Neural cell (in vitro differentiated cells): ENCODE measurements at regions not wholly inside any gene's neighbourhood (a gene's known extent, or its start where the extent isn't known, plus 50 kb on each side); places are given as distances from the start of the nearest gene placed in this dataset.

Experiments used
- H2AFZ ChIP-seq: fragments of 200-600, 300-800 bp; sonication (generic), shearing (Covaris generic); 2 replicates; pipeline ENCODE4 v1.6.0; 2014; ENCODE audit warnings: low read depth, mild to moderate bottlenecking, antibody characterized with exemption, low read length, moderate library complexity
- H3F3A ChIP-seq: fragments of 200-600 bp; shearing (Covaris generic); 2 replicates; pipeline ENCODE4 v1.6.1; 2016; ENCODE audit warnings: mild to moderate bottlenecking, moderate library complexity, mixed read lengths, antibody characterized with exemption, low read length; ENCODE audit not compliant: insufficient read depth, poor library complexity, severe bottlenecking
- H3K27ac ChIP-seq: fragments of 200-600, 300-800 bp; sonication (generic), shearing (Covaris generic); 2 replicates; pipeline ENCODE4 v1.5.1; 2014; ENCODE audit warnings: mild to moderate bottlenecking, low read length, moderate library complexity
- H3K27me3 ChIP-seq: fragments of 300-800, 200-600 bp; sonication (generic), shearing (Covaris generic); 2 replicates; pipeline ENCODE4 v1.6.0; 2014; ENCODE audit warnings: mild to moderate bottlenecking, low read depth, low read length, moderate library complexity; ENCODE audit not compliant: insufficient read depth
- H3K36me3 ChIP-seq: fragments of 300-800, 200-600 bp; sonication (generic), shearing (Covaris generic); 2 replicates; pipeline ENCODE4 v1.5.1; 2014; ENCODE audit warnings: mild to moderate bottlenecking, antibody characterized with exemption, low read length, moderate library complexity; ENCODE audit not compliant: insufficient read depth
- H3K4me2 ChIP-seq: fragments of 300-800, 200-600 bp; sonication (generic), shearing (Covaris generic); 2 replicates; pipeline ENCODE4 v1.6.0; 2014; ENCODE audit warnings: mild to moderate bottlenecking, low read length
- H3K4me3 ChIP-seq: fragments of 300-800, 200-600 bp; sonication (generic), shearing (Covaris generic); 2 replicates; pipeline ENCODE4 v1.5.1; 2014; ENCODE audit warnings: mild to moderate bottlenecking, low read length, moderate library complexity
- H3K79me2 ChIP-seq: fragments of 200-600 bp; shearing (Covaris generic); replicated peaks from 2 replicates; pipeline ENCODE4 v1.6.0; 2014; ENCODE audit warnings: mild to moderate bottlenecking, low read length, moderate library complexity; ENCODE audit not compliant: insufficient read depth
- H3K9ac ChIP-seq: fragments of 300-800, 200-600 bp; sonication (generic), shearing (Covaris generic); 2 replicates; pipeline ENCODE4 v1.6.1; 2016; ENCODE audit warnings: mild to moderate bottlenecking, low read length, mixed read lengths
- H3K9me2 ChIP-seq: fragments of 200-600 bp; shearing (Covaris generic); 2 replicates; pipeline ENCODE4 v1.6.1; 2016; ENCODE audit warnings: mild to moderate bottlenecking, low read length, mixed read lengths; ENCODE audit not compliant: insufficient read depth
- H3K9me3 ChIP-seq: fragments of 200-600, 300-800 bp; sonication (generic), shearing (Covaris generic); 2 replicates; pipeline ENCODE4 v1.6.1; 2016; ENCODE audit warnings: mild to moderate bottlenecking, mixed run types, low read length, moderate library complexity, mixed read lengths
- H4K20me1 ChIP-seq: fragments of 200-600 bp; shearing (Covaris generic); 2 replicates; pipeline ENCODE4 v1.6.1; 2016; ENCODE audit warnings: mild to moderate bottlenecking, mixed run types; ENCODE audit not compliant: insufficient read depth
- CTCF ChIP-seq: fragments of 450-650 bp; IDR thresholded peaks from 2 replicates; pipeline ENCODE4 v1.5.1; 2014; ENCODE audit warnings: antibody characterized with exemption, mild to moderate bottlenecking, moderate library complexity; ENCODE audit not compliant: poor library complexity, severe bottlenecking
- EP300 ChIP-seq: fragments of 450-650 bp; conservative IDR thresholded peaks from 2 replicates; pipeline ENCODE4 v1.6.1; 2014; ENCODE audit warnings: antibody characterized with exemption, mild to moderate bottlenecking, moderate library complexity; ENCODE audit not compliant: poor library complexity, severe bottlenecking
- EZH2 ChIP-seq: fragments of 200-600, 300-800 bp; shearing (Covaris generic), sonication (generic); IDR thresholded peaks from 2 replicates; pipeline ENCODE4 v1.6.1; 2014; ENCODE audit warnings: antibody characterized with exemption, low read length, borderline replicate concordance, mild to moderate bottlenecking; ENCODE audit not compliant: insufficient read depth, poor library complexity, severe bottlenecking
- MXI1 ChIP-seq: fragments of 450-650 bp; conservative IDR thresholded peaks from 2 replicates; pipeline ENCODE4 v1.6.1; 2014; ENCODE audit warnings: antibody characterized with exemption, mild to moderate bottlenecking; ENCODE audit not compliant: poor library complexity, severe bottlenecking
- POLR2AphosphoS5 ChIP-seq: IDR thresholded peaks from 2 replicates; pipeline ENCODE4 v1.6.1; 2012
- RAD21 ChIP-seq: fragments of 450-650 bp; conservative IDR thresholded peaks from 2 replicates; pipeline ENCODE4 v1.6.1; 2014; ENCODE audit warnings: antibody characterized with exemption, mild to moderate bottlenecking, moderate library complexity
- REST ChIP-seq: IDR thresholded peaks from 2 replicates; pipeline ENCODE4 v1.6.1; 2012; ENCODE audit warnings: borderline replicate concordance
- SMC3 ChIP-seq: fragments of 450-650 bp; conservative IDR thresholded peaks from 2 replicates; pipeline ENCODE4 v1.6.1; 2014; ENCODE audit warnings: antibody characterized with exemption, mild to moderate bottlenecking, moderate library complexity; ENCODE audit not compliant: poor library complexity
- TAF1 ChIP-seq: IDR thresholded peaks from 2 replicates; pipeline ENCODE4 v1.6.1; 2012; ENCODE audit warnings: low read depth

GRCh38 chr13:57270493-57270892, 103.5 kb downstream of the PRR20E start:
- no peak overlapping the region for H3K4me2 ChIP-seq
- no peaks in the 10 kb centered on the region for H3K27me3 ChIP-seq
- H3K36me3 ChIP-seq, result no peaks in the 10 kb centered on the region
- H2AFZ ChIP-seq, result no peak overlapping the region
- no peak overlapping the region for H3K27ac ChIP-seq
- no peak for TF ChIP-seq EP300
- no peak for TF ChIP-seq EZH2
- no peak for TF ChIP-seq TAF1
- TF ChIP-seq SMC3, result no peak
- TF ChIP-seq REST, result no peak
- no peak for TF ChIP-seq POLR2AphosphoS5
- TF ChIP-seq RAD21, result no peak
- TF ChIP-seq MXI1, result no peak
- TF ChIP-seq CTCF, result no peak
- H3K9me3 ChIP-seq, result no peaks in the 10 kb centered on the region
- no peak overlapping the region for H3K9ac ChIP-seq
- no peaks in the 10 kb centered on the region for H3K9me2 ChIP-seq
- H3K4me3 ChIP-seq, result no peak overlapping the region
- no peaks in the 10 kb centered on the region for H3F3A ChIP-seq
- H3K79me2 ChIP-seq, result no peaks in the 10 kb centered on the region
- no peaks in the 10 kb centered on the region for H4K20me1 ChIP-seq

GRCh38 chr13:57286511-57287098, 119.6 kb downstream of the PRR20E start:
- no peak overlapping the region for H2AFZ ChIP-seq
- no peaks in the 10 kb centered on the region for H3K9me3 ChIP-seq
- no peaks in the 10 kb centered on the region for H3K36me3 ChIP-seq
- no peaks in the 10 kb centered on the region for H4K20me1 ChIP-seq
- no peak overlapping the region for H3K9ac ChIP-seq
- no peak overlapping the region for H3K27ac ChIP-seq
- H3K27me3 ChIP-seq, result no peaks in the 10 kb centered on the region
- TF ChIP-seq EZH2 (no peak), CTCF (no peak), EP300 (no peak), REST (no peak), SMC3 (no peak), TAF1 (no peak), MXI1 (no peak), POLR2AphosphoS5 (no peak), RAD21 (no peak)
- no peak overlapping the region for H3K4me3 ChIP-seq
- H3K4me2 ChIP-seq, result no peak overlapping the region
- no peaks in the 10 kb centered on the region for H3K79me2 ChIP-seq
- no peaks in the 10 kb centered on the region for H3K9me2 ChIP-seq
- H3F3A ChIP-seq, result no peaks in the 10 kb centered on the region
